Thymus (tissue), 11 donors: ENCODE measurements at regions not wholly inside any gene's neighbourhood (a gene's known extent, or its start where the extent isn't known, plus 50 kb on each side); places are given as distances from the start of the nearest gene placed in this dataset.

Experiments used
- DNase-seq, 9 donors: peaks; one replicate each; pipeline ENCODE4 v3.0.0-alpha.2; 2013; ENCODE audit warnings: low spot score in 9 of 9, low read depth in 6 of 9, missing footprints in 1 of 9
- H3K27ac ChIP-seq, 2 donors: one replicate each; pipeline ENCODE4 v1.5.1; 2013; ENCODE audit warnings: control low read depth in 1 of 2, low read depth in 1 of 2, low read length in 1 of 2, mild to moderate bottlenecking in 1 of 2, moderate library complexity in 1 of 2
- H3K27me3 ChIP-seq, 2 donors: one replicate each; pipeline ENCODE4 v1.5.1; 2013; ENCODE audit warnings: low read length in 1 of 2; ENCODE audit not compliant: control insufficient read depth in 2 of 2, insufficient read depth in 1 of 2
- H3K36me3 ChIP-seq, 2 donors: one replicate each; pipeline ENCODE4 v1.5.1; 2013; ENCODE audit warnings: low read length in 1 of 2, mild to moderate bottlenecking in 1 of 2, moderate library complexity in 1 of 2; ENCODE audit not compliant: control insufficient read depth in 2 of 2, insufficient read depth in 2 of 2
- H3K4me1 ChIP-seq, 2 donors: one replicate each; pipeline ENCODE4 v1.5.1; 2013; ENCODE audit warnings: low read length in 2 of 2; ENCODE audit not compliant: control insufficient read depth in 2 of 2, insufficient read depth in 2 of 2
- H3K4me3 ChIP-seq, 2 donors: one replicate each; pipeline ENCODE4 v1.5.1; 2013; ENCODE audit warnings: low read length in 2 of 2, control low read depth in 1 of 2, mild to moderate bottlenecking in 1 of 2
- H3K9me3 ChIP-seq, 2 donors: one replicate each; pipeline ENCODE4 v1.5.1; 2013; ENCODE audit warnings: low read length in 1 of 2, mild to moderate bottlenecking in 1 of 2; ENCODE audit not compliant: control insufficient read depth in 2 of 2, insufficient read depth in 1 of 2
- WGBS: extraction: QIAGEN DNeasy Blood & Tissue Kit; methylation state at CpG from one replicate; pipeline ENCODE4 v1.1.7; 2013; 5-methylcytosine and 5-hydroxymethylcytosine counted together
- donor health status: healthy.

GRCh38 chr22:47563406-47564157 is 801.1 kb downstream of the TBC1D22A start:
- Histone ChIP-seq H3K36me3 (no peaks in the 10 kb centered on the region), H3K4me3 (no peak overlapping the region), H3K4me1 (no peaks in the 10 kb centered on the region), H3K9me3 (no peaks in the 10 kb centered on the region), H3K27me3 (no peaks in the 10 kb centered on the region), H3K27ac (no peak overlapping the region)
- no peak for DNase-seq
- 93% methylated on average over 21 of the region's 21 CpGs for WGBS

GRCh38 chr22:47561766-47562165 is 799.3 kb downstream of the TBC1D22A start:
- Histone ChIP-seq H3K4me1 (no peaks in the 10 kb centered on the region), H3K27me3 (no peaks in the 10 kb centered on the region), H3K4me3 (no peak overlapping the region), H3K9me3 (no peaks in the 10 kb centered on the region), H3K27ac (no peak overlapping the region), H3K36me3 (no peaks in the 10 kb centered on the region)
- no peak for DNase-seq
- WGBS, result 89% methylated on average over 5 of the region's 5 CpGs

- no peaks in the 10 kb centered on the region for H3K27me3 ChIP-seq
- 89% methylated on average over 9 of the region's 9 CpGs for WGBS
- H3K36me3 ChIP-seq, result no peaks in the 10 kb centered on the region
- no peaks in the 10 kb centered on the region for H3K9me3 ChIP-seq
- no peak overlapping the region for H3K4me3 ChIP-seq
- no peak overlapping the region for H3K27ac ChIP-seq
- H3K4me1 ChIP-seq, result no peaks in the 10 kb centered on the region
- DNase-seq, result no peak
Observed at GRCh38 chr22:47561115-47561675, 798.7 kb downstream of the TBC1D22A start.

- no peaks in the 10 kb centered on the region for H3K4me1 ChIP-seq
- WGBS, result 94% methylated on average over 16 of the region's 16 CpGs
- no peaks in the 10 kb centered on the region for H3K27me3 ChIP-seq
- no peak for DNase-seq
- no peak overlapping the region for H3K27ac ChIP-seq
- no peak overlapping the region for H3K4me3 ChIP-seq
- H3K36me3 ChIP-seq, result no peaks in the 10 kb centered on the region
- no peaks in the 10 kb centered on the region for H3K9me3 ChIP-seq
Observed at GRCh38 chr22:47558828-47559700, 796.6 kb downstream of the TBC1D22A start.

- no peak overlapping the region for H3K27ac ChIP-seq
Observed at GRCh38 chr22:47556473-47556872, 794.0 kb downstream of the TBC1D22A start.

GRCh38 chr22:47553436-47553835 is 791.0 kb downstream of the TBC1D22A start:
- Histone ChIP-seq H3K4me1 (peaks cover 2 to 4% of the 10 kb centered on the region in 2 donors), H3K36me3 (no peaks in the 10 kb centered on the region), H3K27ac (no peak overlapping the region), H3K4me3 (no peak overlapping the region), H3K27me3 (no peaks in the 10 kb centered on the region), H3K9me3 (no peaks in the 10 kb centered on the region)
- 89% methylated on average over 7 of the region's 7 CpGs for WGBS
- no peak for DNase-seq

More at GRCh38 chr22:47556473-47556872, 794.0 kb downstream of the TBC1D22A start:
- H3K36me3 ChIP-seq, result no peaks in the 10 kb centered on the region
- DNase-seq, result no peak
- no peaks in the 10 kb centered on the region for H3K4me1 ChIP-seq
- WGBS, result 96% methylated on average over 8 of the region's 8 CpGs
- H3K4me3 ChIP-seq, result no peak overlapping the region
- H3K27me3 ChIP-seq, result no peaks in the 10 kb centered on the region
- no peaks in the 10 kb centered on the region for H3K9me3 ChIP-seq

- Histone ChIP-seq H3K36me3 (no peaks in the 10 kb centered on the region), H3K27ac (no peak overlapping the region), H3K9me3 (no peaks in the 10 kb centered on the region), H3K4me3 (no peak overlapping the region), H3K4me1 (peaks cover 2 to 4% of the 10 kb centered on the region in 2 donors), H3K27me3 (no peaks in the 10 kb centered on the region)
- DNase-seq, result no peak
- WGBS, result 95% methylated on average over 16 of the region's 16 CpGs
Observed at GRCh38 chr22:47552541-47553205, 790.2 kb downstream of the TBC1D22A start.

GRCh38 chr22:47552024-47552423 is 789.6 kb downstream of the TBC1D22A start:
- Histone ChIP-seq H3K27ac (no peak overlapping the region), H3K4me3 (no peak overlapping the region), H3K36me3 (no peaks in the 10 kb centered on the region), H3K27me3 (no peaks in the 10 kb centered on the region), H3K4me1 (peaks cover 2 to 4% of the 10 kb centered on the region in 2 donors), H3K9me3 (no peaks in the 10 kb centered on the region)
- 76% methylated on average over 3 of the region's 3 CpGs for WGBS
- no peak for DNase-seq
